Right lobe of liver (tissue), 4 donors: ENCODE measurements at regions not wholly inside any gene's neighbourhood (a gene's known extent, or its start where the extent isn't known, plus 50 kb on each side); places are given as distances from the start of the nearest gene placed in this dataset.

Source experiments
- POLR2A ChIP-seq: fragments of 450-650 bp; IDR thresholded peaks from one replicate; pipeline ENCODE4 v1.6.1; 2017; ENCODE audit warnings: antibody characterized with exemption, mild to moderate bottlenecking
- TF ChIP-seq, protein P1 (sequence below), 4 donors: fragments of 200-600 bp in 3 of 4; fragments of 450-650 bp in 1 of 4; IDR thresholded peaks; one replicate each; pipeline versions ENCODE4 v1.5.1 to v1.8.0; 2016 to 2022; ENCODE audit warnings: antibody characterized with exemption in 4 of 4, mild to moderate bottlenecking in 2 of 4
- donor health status: DM: no; HTN: no; CAD: no.
- donor health status: DM: no; HTN: no; CAD: no.
- donor health status: DM: no; HTN: yes; CAD: no.

DNA sequence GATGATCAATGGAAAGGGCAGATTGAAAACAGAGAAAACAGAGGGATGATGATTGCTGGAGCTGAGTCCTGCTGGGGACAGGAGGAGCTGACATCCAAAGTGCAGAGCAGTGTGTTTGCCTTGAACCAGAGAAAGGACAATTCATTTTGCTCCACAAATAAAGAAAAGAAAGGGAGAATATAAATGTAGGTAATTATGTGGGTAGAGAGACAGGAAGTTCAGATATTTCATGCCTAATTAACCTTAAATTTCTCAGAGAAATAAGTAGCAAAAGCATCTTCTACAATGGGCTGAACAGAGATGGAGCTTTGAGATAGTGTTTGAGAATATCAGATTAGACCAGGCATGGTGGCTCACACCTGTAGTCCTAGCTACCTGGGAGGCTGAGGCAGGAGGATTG lies 93.2 kb downstream of the TNFSF18 start:
- TF ChIP-seq, protein P1, sequence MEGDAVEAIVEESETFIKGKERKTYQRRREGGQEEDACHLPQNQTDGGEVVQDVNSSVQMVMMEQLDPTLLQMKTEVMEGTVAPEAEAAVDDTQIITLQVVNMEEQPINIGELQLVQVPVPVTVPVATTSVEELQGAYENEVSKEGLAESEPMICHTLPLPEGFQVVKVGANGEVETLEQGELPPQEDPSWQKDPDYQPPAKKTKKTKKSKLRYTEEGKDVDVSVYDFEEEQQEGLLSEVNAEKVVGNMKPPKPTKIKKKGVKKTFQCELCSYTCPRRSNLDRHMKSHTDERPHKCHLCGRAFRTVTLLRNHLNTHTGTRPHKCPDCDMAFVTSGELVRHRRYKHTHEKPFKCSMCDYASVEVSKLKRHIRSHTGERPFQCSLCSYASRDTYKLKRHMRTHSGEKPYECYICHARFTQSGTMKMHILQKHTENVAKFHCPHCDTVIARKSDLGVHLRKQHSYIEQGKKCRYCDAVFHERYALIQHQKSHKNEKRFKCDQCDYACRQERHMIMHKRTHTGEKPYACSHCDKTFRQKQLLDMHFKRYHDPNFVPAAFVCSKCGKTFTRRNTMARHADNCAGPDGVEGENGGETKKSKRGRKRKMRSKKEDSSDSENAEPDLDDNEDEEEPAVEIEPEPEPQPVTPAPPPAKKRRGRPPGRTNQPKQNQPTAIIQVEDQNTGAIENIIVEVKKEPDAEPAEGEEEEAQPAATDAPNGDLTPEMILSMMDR (IDR thresholded peaks at IDR 0.05): no peak
- no peak for TF ChIP-seq POLR2A
